GM12878 (cell line): ENCODE measurements at regions not wholly inside any gene's neighbourhood (a gene's known extent, or its start where the extent isn't known, plus 50 kb on each side); places are given as distances from the start of the nearest gene placed in this dataset.

Experiments
- ATAC-seq: fragments of 200-7000 bp; cut with Tn5 transposase; 3 replicates; pipeline ENCODE4 v1.9.1; 2020; ENCODE audit warnings: mild to moderate bottlenecking, moderate library complexity
- BruUV-seq: library from RNA; stranded (reverse); fragments of 400-500 nt; replicated peaks from 2 replicates; lab custom pipeline; 2021; lab: Mats Ljungman, UMichigan
- CTCF ChIA-PET: fragments of 300-600 bp; sonication (Branson Sonifier 250); formaldehyde crosslinking; extraction: SDS; loops from one replicate; lab custom pipeline; 2021; ENCODE audit warnings: inconsistent platforms; lab: Yijun Ruan, JAX
- POLR2A ChIA-PET: fragments of 350-600 bp; formaldehyde crosslinking; extraction: SDS; loops from one replicate; lab custom pipeline; 2021; ENCODE audit warnings: inconsistent platforms; lab: Charles Lee
- RAD21 ChIA-PET: fragments of 300-600 bp; sonication (Branson Sonifier 250); formaldehyde crosslinking; loops from one replicate; lab custom pipeline; 2023; ENCODE audit warnings: antibody characterized with exemption; ENCODE audit not compliant: unreplicated experiment; lab: Charles Lee
- SMC1A ChIA-PET: fragments of 300-600 bp; sonication (Branson Sonifier 250); formaldehyde crosslinking; loops from one replicate; lab custom pipeline; 2023; ENCODE audit not compliant: unreplicated experiment, uncharacterized antibody; lab: Charles Lee
- DNase-seq: peaks from one replicate; pipeline ENCODE4 v3.0.0-alpha.2; 2011; ENCODE audit warnings: low read depth, low spot score
- FAIRE-seq: peaks from 3 replicates; lab custom pipeline; 2011; peaks lifted over from hg19 to GRCh38; lab: Jason Lieb, UNC
- H2AFZ ChIP-seq: 2 replicates; pipeline ENCODE4 v1.6.0; 2011; ENCODE audit warnings: low read depth, low read length, control low read depth; ENCODE audit not compliant: control insufficient read depth
- H3K27ac ChIP-seq: 2 replicates; pipeline ENCODE4 v1.5.1; 2011; ENCODE audit warnings: control low read depth; ENCODE audit not compliant: control insufficient read depth, insufficient read depth
- H3K27me3 ChIP-seq, 2 experiments: replicated peaks in 1 of 2; 2 replicates each; pipeline versions ENCODE4 v1.6.0 to v1.6.1; 2011; ENCODE audit warnings: low read length in 1 of 2; ENCODE audit not compliant: control insufficient read depth in 2 of 2, insufficient read depth in 2 of 2
- H3K36me3 ChIP-seq, 2 experiments: 2 replicates each; pipeline ENCODE4 v1.5.1; 2011; ENCODE audit warnings: low read length in 1 of 2; ENCODE audit not compliant: control insufficient read depth in 2 of 2, insufficient read depth in 2 of 2
- H3K4me1 ChIP-seq: 2 replicates; pipeline ENCODE4 v1.6.1; 2011; ENCODE audit warnings: mild to moderate bottlenecking, low read length, moderate library complexity, mixed read lengths; ENCODE audit not compliant: control insufficient read depth, insufficient read depth
- H3K4me2 ChIP-seq: 2 replicates; pipeline ENCODE4 v1.6.0; 2011; ENCODE audit warnings: control low read depth; ENCODE audit not compliant: control insufficient read depth, insufficient read depth
- H3K4me3 ChIP-seq: fragments of 200-600 bp; sonication (generic); 2 replicates; pipeline ENCODE4 v1.5.1; 2016
- H3K79me2 ChIP-seq: 2 replicates; pipeline ENCODE4 v1.6.0; 2011; ENCODE audit warnings: low read length; ENCODE audit not compliant: control insufficient read depth, insufficient read depth
- H3K9ac ChIP-seq: 2 replicates; pipeline ENCODE4 v1.8.0; 2011; ENCODE audit warnings: low read length, control low read depth, mixed read lengths; ENCODE audit not compliant: control insufficient read depth, insufficient read depth
- H3K9me3 ChIP-seq: replicated peaks from 3 replicates; pipeline ENCODE4 v1.5.1; 2011; ENCODE audit warnings: mild to moderate bottlenecking, low read length; ENCODE audit not compliant: control insufficient read depth, insufficient read depth
- H4K20me1 ChIP-seq: 2 replicates; pipeline ENCODE4 v1.6.0; 2011; ENCODE audit not compliant: control insufficient read depth, insufficient read depth
- BMI1 ChIP-seq: fragments of 450-650 bp; IDR thresholded peaks from 2 replicates; pipeline ENCODE4 v1.6.1; 2016; ENCODE audit warnings: mild to moderate bottlenecking, moderate library complexity, borderline replicate concordance
- JUNB ChIP-seq: IDR thresholded peaks from 2 replicates; pipeline ENCODE4 v1.6.1; 2016; ENCODE audit warnings: antibody characterized with exemption, mild to moderate bottlenecking
- KAT2A ChIP-seq: conservative IDR thresholded peaks from 2 replicates; pipeline ENCODE4 v1.6.1; 2011; ENCODE audit warnings: low read depth, low read length; ENCODE audit not compliant: control insufficient read depth
- MEF2B ChIP-seq: fragments of 450-650 bp; IDR thresholded peaks from 2 replicates; pipeline ENCODE4 v1.6.1; 2018; ENCODE audit warnings: mild to moderate bottlenecking, moderate library complexity; ENCODE audit not compliant: partially characterized antibody, poor library complexity, severe bottlenecking
- NBN ChIP-seq: fragments of 450-650 bp; IDR thresholded peaks from 2 replicates; pipeline ENCODE4 v1.6.1; 2016
- NFYA ChIP-seq: IDR thresholded peaks from 2 replicates; pipeline ENCODE4 v1.6.1; 2011; ENCODE audit warnings: low read depth, mild to moderate bottlenecking, low read length, improper control_type of control experiment, borderline replicate concordance
- NKRF ChIP-seq: fragments of 450-650 bp; conservative IDR thresholded peaks from 2 replicates; pipeline ENCODE4 v1.6.1; 2017; ENCODE audit warnings: mild to moderate bottlenecking, moderate library complexity
- POU2F2 ChIP-seq: IDR thresholded peaks from 3 replicates; pipeline ENCODE4 v1.6.1; 2011; ENCODE audit warnings: low read depth, mild to moderate bottlenecking, low read length, borderline replicate concordance
- RBBP5 ChIP-seq: fragments of 200-600 bp; sonication (generic); conservative IDR thresholded peaks from 2 replicates; pipeline ENCODE4 v1.6.1; 2016
- RFX5 ChIP-seq: IDR thresholded peaks from 2 replicates; pipeline ENCODE4 v1.6.1; 2011; ENCODE audit warnings: low read depth, low read length, improper control_type of control experiment
- STAT1 ChIP-seq: fragments of 450-650 bp; conservative IDR thresholded peaks from 2 replicates; pipeline ENCODE4 v1.6.1; 2014; ENCODE audit warnings: antibody characterized with exemption, mild to moderate bottlenecking
- SUZ12 ChIP-seq: fragments of 200-600 bp; sonication (generic); IDR thresholded peaks from one replicate; pipeline ENCODE4 v1.6.1; 2018; ENCODE audit warnings: antibody characterized with exemption, mild to moderate bottlenecking; ENCODE audit not compliant: unreplicated experiment
- TARDBP ChIP-seq: IDR thresholded peaks from 2 replicates; pipeline ENCODE4 v1.6.1; 2016; ENCODE audit warnings: borderline replicate concordance
- YBX1 ChIP-seq: fragments of 450-650 bp; IDR thresholded peaks from 2 replicates; pipeline ENCODE4 v1.6.1; 2016; ENCODE audit warnings: antibody characterized with exemption
- ZNF217 ChIP-seq: fragments of 450-650 bp; IDR thresholded peaks from 2 replicates; pipeline ENCODE4 v1.6.1; 2017; ENCODE audit warnings: antibody characterized with exemption, mild to moderate bottlenecking
- WGBS: methylation state at CpG from one replicate; pipeline ENCODE4 v1.1.6; 2016; ENCODE audit warnings: low lambda C conversion rate; ENCODE audit not compliant: insufficient replicate concordance, insufficient coverage; ENCODE audit errors: missing lambda C conversion rate; 5-methylcytosine and 5-hydroxymethylcytosine counted together
- in situ Hi-C: fragments of 300-500 bp; cut with MboI; formaldehyde crosslinking; loops from 9 replicates; pipeline ENCODE4 v1.14.3; 2018; ENCODE audit warnings: mixed read lengths
- intact Hi-C: fragments of 100-400 bp; cut with micrococcal nuclease; formaldehyde crosslinking; loops from one replicate; pipeline ENCODE4 v1.14.2; 2022; ENCODE audit not compliant: unreplicated experiment
- TF ChIP-seq, protein P1 (sequence below): fragments of 150-350 bp; IDR thresholded peaks from 2 replicates; pipeline ENCODE4 v1.6.1; 2014; ENCODE audit warnings: mild to moderate bottlenecking, low read depth, low read length
- TF ChIP-seq, protein P2 (sequence below): fragments of 450-650 bp; formaldehyde crosslinking; IDR thresholded peaks from 2 replicates; pipeline ENCODE4 v1.4.0; 2022; ENCODE audit warnings: mild to moderate bottlenecking, moderate library complexity
- TF ChIP-seq, protein P3 (sequence below): IDR thresholded peaks from 2 replicates; pipeline ENCODE4 v1.6.1; 2011; ENCODE audit warnings: borderline replicate concordance, low read depth, mild to moderate bottlenecking, moderate library complexity, low read length; ENCODE audit not compliant: insufficient read depth, poor library complexity, severe bottlenecking

DNA sequence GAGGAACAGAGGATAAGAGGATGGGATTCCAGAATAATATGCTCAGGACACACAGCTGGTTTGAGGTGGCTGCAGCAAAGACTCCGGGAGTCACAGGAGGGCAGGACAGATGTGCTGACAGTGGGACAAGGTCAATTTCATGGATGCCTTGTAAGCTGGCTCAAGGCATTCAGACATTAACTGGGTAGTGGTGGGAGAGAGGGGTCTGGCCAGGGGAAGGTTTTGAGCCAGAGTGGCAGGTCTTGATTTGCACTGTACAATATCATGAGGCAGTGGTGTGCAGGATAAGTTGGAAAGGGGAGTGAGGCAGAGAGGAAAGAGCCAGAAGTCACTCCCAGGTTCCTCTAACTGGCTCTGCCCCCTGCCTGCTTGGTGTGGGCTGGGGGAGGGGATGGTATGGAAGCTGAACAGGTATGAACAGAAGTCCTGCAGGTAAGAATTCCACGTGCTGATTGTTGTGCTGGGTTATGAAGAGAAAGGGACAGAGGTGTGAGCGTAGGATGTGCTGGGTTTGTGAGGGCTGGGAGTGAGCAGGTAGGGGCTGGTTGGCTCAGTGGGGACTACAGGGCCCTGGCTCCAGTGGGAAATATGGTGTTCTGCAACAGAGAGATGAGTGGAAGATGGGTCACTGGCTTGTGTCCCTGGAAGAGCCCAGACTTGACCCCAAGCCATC, 141.7 kb upstream of the COPS8 start:
- Histone ChIP-seq H3K9me3 (no peaks in the 10 kb centered on the region), H3K4me1 (no peaks in the 10 kb centered on the region), H3K4me2 (no peak overlapping the region), H3K9ac (no peak overlapping the region), H4K20me1 (no peaks in the 10 kb centered on the region), H3K36me3 (no peaks in the 10 kb centered on the region), H3K27me3 (no peaks in the 10 kb centered on the region; a peak in 2 of 4 replicates), H3K4me3 (no peak overlapping the region), H3K79me2 (no peaks in the 10 kb centered on the region), H3K27ac (no peak overlapping the region), H2AFZ (no peak overlapping the region)
- no peak for DNase-seq
- in situ Hi-C loops, result no loop called here
- CTCF ChIA-PET, result no interaction called here
- SMC1A ChIA-PET, result no interaction called here
- WGBS, result 12% methylated on average over 3 of the region's 3 CpGs
- no peak for FAIRE-seq
- intact Hi-C loops, result no loop called here
- no peak for ATAC-seq
- RAD21 ChIA-PET, result no interaction called here
- no TSS peak for BruUV-seq
- POLR2A ChIA-PET, result interaction anchor here (1.0 kb wide), 1 partner anchor 29 kb away, joined by 3 read pairs; no protein-coding TSS in a partner anchor
- TF ChIP-seq YBX1 (no peak), RFX5 (no peak), BMI1 (no peak), SUZ12 (no peak), RBBP5 (no peak), ZNF217 (no peak), TARDBP (no peak), NKRF (no peak), STAT1 (no peak), JUNB (no peak), NFYA (no peak), NBN (no peak), POU2F2 (no peak), KAT2A (no peak), MEF2B (no peak)
- TF ChIP-seq, protein P1, sequence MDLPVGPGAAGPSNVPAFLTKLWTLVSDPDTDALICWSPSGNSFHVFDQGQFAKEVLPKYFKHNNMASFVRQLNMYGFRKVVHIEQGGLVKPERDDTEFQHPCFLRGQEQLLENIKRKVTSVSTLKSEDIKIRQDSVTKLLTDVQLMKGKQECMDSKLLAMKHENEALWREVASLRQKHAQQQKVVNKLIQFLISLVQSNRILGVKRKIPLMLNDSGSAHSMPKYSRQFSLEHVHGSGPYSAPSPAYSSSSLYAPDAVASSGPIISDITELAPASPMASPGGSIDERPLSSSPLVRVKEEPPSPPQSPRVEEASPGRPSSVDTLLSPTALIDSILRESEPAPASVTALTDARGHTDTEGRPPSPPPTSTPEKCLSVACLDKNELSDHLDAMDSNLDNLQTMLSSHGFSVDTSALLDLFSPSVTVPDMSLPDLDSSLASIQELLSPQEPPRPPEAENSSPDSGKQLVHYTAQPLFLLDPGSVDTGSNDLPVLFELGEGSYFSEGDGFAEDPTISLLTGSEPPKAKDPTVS, result no peak
- TF ChIP-seq, protein P2, sequence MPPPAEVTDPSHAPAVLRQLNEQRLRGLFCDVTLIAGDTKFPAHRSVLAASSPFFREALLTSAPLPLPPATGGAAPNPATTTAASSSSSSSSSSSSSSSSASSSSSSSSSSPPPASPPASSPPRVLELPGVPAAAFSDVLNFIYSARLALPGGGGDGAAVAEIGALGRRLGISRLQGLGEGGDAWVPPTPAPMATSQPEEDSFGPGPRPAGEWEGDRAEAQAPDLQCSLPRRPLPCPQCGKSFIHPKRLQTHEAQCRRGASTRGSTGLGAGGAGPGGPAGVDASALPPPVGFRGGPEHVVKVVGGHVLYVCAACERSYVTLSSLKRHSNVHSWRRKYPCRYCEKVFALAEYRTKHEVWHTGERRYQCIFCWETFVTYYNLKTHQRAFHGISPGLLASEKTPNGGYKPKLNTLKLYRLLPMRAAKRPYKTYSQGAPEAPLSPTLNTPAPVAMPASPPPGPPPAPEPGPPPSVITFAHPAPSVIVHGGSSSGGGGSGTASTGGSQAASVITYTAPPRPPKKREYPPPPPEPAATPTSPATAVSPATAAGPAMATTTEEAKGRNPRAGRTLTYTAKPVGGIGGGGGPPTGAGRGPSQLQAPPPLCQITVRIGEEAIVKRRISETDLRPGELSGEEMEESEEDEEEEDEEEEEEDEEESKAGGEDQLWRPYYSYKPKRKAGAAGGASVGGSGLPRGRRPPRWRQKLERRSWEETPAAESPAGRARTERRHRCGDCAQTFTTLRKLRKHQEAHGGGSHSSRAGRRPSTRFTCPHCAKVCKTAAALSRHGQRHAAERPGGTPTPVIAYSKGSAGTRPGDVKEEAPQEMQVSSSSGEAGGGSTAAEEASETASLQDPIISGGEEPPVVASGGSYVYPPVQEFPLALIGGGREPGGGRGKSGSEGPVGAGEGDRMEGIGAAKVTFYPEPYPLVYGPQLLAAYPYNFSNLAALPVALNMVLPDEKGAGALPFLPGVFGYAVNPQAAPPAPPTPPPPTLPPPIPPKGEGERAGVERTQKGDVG, result no peak
- TF ChIP-seq, protein P3, sequence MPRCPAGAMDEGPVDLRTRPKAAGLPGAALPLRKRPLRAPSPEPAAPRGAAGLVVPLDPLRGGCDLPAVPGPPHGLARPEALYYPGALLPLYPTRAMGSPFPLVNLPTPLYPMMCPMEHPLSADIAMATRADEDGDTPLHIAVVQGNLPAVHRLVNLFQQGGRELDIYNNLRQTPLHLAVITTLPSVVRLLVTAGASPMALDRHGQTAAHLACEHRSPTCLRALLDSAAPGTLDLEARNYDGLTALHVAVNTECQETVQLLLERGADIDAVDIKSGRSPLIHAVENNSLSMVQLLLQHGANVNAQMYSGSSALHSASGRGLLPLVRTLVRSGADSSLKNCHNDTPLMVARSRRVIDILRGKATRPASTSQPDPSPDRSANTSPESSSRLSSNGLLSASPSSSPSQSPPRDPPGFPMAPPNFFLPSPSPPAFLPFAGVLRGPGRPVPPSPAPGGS, result no peak
